ENCODE measurements at regions not wholly inside any gene's neighbourhood (a gene's known extent, or its start where the extent isn't known, plus 50 kb on each side); places are given as distances from the start of the nearest gene placed in this dataset.
A peak's percentile ranks its signal among the peaks of the same experiment; 100 is the strongest.

DNA sequence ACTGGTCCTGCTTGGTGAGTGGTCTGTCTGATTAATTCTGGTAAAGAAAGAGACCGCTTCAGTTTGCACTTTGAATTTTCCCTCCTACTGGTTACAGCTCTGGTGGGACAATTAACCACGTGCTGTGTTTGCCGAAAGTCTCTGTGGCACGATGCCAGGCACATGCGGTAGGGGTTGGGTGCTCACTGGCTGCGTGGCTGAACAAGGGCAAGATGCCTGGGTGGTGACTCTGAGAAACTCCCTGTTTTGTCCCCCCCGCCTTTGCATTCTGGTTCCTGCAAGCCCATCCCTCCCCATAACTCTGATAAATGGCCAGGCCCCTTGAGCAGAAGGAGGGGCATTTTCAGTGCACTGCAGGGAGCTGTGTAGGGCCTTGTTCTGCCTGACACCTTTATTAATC is 206.1 kb downstream of the TFCP2L1 start:
- POLR2A ChIA-PET, result no interaction called here
- no peak for DNase-seq (ENCODE audit: extremely low spot score)

DNA sequence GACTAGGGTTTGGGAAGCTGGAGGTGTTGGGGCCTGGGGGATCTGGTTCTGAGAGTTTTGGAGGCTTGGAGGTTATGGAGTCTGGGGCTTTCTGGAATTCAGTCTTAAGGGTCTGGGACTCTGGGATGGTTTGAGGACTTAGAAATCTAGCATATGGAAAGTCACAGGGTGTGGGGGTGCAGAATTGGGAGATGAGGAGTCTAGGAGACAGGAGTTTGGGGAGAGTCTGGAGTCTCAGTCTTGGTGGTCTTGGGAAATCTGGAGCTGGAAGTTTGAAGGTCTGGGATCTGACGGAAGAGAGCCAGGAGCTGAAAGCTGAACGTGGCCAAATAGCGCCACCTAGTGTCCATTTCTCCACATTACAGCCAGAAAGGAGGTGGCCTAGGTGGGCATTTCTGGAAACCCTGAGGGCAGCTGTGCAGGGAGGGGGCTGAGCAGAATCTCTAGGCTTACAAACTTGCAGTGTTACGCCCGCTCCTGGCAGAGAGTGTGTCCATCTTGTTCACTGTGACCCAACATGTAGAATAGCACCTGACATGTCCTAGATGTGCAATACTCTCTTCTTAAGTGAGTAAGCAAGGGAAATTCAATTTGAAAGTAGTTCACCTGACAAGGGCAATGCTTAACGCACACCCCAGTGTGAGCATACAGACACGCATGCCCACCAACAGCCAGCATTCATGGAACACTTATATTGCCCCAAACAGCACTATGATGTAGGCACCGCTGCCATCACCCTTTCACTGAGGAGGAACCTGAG is 204.8 kb downstream of the TFCP2L1 start:
- peak; percentile 61 for DNase-seq (ENCODE audit: extremely low spot score)
- POLR2A ChIA-PET, result no interaction called here
- CTCF ChIA-PET, result interaction anchor here (0.8 to 13.5 kb wide), 29 partner anchors 9 to 746 kb away, joined by 3 to 174 read pairs (median 5); no protein-coding TSS in a partner anchor
- TF ChIP-seq, protein P1, sequence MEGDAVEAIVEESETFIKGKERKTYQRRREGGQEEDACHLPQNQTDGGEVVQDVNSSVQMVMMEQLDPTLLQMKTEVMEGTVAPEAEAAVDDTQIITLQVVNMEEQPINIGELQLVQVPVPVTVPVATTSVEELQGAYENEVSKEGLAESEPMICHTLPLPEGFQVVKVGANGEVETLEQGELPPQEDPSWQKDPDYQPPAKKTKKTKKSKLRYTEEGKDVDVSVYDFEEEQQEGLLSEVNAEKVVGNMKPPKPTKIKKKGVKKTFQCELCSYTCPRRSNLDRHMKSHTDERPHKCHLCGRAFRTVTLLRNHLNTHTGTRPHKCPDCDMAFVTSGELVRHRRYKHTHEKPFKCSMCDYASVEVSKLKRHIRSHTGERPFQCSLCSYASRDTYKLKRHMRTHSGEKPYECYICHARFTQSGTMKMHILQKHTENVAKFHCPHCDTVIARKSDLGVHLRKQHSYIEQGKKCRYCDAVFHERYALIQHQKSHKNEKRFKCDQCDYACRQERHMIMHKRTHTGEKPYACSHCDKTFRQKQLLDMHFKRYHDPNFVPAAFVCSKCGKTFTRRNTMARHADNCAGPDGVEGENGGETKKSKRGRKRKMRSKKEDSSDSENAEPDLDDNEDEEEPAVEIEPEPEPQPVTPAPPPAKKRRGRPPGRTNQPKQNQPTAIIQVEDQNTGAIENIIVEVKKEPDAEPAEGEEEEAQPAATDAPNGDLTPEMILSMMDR (IDR thresholded peaks at IDR 0.05; ENCODE audit: control extremely low read depth, extremely low read depth, low read depth, missing control alignments), result peak; percentile 94

More for the DNA sequence above, 206.1 kb downstream of the TFCP2L1 start:
- TF ChIP-seq, protein P1 (IDR thresholded peaks at IDR 0.05; ENCODE audit: control extremely low read depth, extremely low read depth, low read depth, missing control alignments), result no peak
- CTCF ChIA-PET, result interaction anchor here (0.7 to 13.5 kb wide), 16 partner anchors 8 to 642 kb away, joined by 3 to 174 read pairs (median 9); no protein-coding TSS in a partner anchor

DNA sequence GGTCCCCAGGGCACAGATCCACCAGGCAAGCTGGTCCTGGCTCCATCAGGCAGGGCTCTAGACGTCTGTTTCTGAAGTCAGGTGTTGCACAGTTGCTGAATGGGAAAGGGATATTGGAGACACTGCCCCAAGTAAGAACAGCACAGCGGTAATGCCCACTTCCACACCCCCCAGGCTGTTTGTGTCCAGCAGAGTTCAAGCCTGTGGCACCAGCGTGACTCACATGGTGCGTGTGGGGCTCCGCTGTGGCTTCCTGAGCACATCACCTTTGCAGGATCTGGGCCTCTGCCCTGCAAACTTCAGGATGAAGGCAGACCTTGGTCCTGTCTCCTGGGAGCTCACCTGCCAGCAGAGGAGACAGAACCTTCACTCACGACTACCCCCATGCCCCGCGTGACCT is 203.3 kb downstream of the TFCP2L1 start:
- TF ChIP-seq, protein P1 (IDR thresholded peaks at IDR 0.05; ENCODE audit: control extremely low read depth, extremely low read depth, low read depth, missing control alignments), result no peak
- DNase-seq (ENCODE audit: extremely low spot score), result no peak
- CTCF ChIA-PET, result interaction anchor here (0.6 to 13.5 kb wide), 6 partner anchors 9 to 386 kb away, joined by 3 to 174 read pairs (median 4); no protein-coding TSS in a partner anchor
- POLR2A ChIA-PET, result no interaction called here

DNA sequence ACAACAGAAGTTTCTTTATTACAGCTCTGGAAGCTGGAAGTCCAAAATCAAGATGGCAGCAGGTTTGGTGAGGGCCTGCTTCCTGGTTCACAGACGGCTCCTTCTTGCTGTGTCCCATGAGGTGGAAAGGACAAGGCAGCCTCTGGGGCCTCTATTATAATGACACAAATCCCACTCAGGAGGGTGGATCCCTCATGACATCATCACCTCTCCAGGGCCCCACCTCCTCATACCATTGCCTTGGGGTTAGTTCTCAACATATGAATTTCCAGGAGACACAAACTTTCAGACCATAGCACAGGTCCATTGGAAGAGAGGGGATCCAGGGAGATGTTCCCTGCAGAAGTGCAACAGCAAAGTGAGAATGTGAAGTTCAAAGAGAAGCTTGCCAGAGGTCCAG is 202.8 kb downstream of the TFCP2L1 start:
- TF ChIP-seq, protein P1 (IDR thresholded peaks at IDR 0.05; ENCODE audit: control extremely low read depth, extremely low read depth, low read depth, missing control alignments), result no peak
- no peak for DNase-seq (ENCODE audit: extremely low spot score)
- POLR2A ChIA-PET, result no interaction called here
- CTCF ChIA-PET, result interaction anchor here (1.0 to 13.5 kb wide), 4 partner anchors 10 to 386 kb away, joined by 3 to 174 read pairs (median 7); no protein-coding TSS in a partner anchor

DNA sequence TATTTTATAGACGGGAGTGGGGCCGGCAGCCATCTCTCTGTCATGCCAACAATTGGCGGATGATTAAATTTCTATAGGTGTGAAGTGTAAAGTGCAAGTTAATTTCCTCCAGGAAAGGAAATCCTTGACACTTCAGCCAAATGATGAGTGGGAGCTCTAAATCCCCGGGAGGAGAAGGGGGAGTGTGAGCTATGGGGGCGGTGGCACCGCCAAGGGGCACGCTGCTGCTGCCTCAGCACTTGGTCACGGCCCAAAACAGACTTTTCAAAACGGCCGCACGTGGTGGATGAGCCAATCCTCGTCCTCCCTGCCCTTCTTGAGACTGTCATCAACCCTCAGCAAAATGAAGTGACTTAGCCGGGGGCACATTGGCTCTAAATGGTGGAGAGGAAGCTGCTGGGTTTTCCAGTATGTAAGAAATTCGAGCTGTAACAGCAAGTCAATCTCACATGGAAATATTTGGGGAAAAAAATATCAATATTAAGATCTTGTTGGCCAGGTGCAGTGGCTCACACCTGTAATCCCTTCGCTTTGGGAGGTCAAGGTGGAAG is 200.8 kb downstream of the TFCP2L1 start:
- CTCF ChIA-PET, result interaction anchor here (0.6 to 13.5 kb wide), 5 partner anchors 8 to 46 kb away, joined by 3 to 174 read pairs (median 4); no protein-coding TSS in a partner anchor
- TF ChIP-seq, protein P1 (IDR thresholded peaks at IDR 0.05; ENCODE audit: control extremely low read depth, extremely low read depth, low read depth, missing control alignments), result no peak
- POLR2A ChIA-PET, result interaction anchor here (0.6 kb wide), 1 partner anchor 9 kb away, joined by 3 read pairs; no protein-coding TSS in a partner anchor
- DNase-seq (ENCODE audit: extremely low spot score), result no peak

DNA sequence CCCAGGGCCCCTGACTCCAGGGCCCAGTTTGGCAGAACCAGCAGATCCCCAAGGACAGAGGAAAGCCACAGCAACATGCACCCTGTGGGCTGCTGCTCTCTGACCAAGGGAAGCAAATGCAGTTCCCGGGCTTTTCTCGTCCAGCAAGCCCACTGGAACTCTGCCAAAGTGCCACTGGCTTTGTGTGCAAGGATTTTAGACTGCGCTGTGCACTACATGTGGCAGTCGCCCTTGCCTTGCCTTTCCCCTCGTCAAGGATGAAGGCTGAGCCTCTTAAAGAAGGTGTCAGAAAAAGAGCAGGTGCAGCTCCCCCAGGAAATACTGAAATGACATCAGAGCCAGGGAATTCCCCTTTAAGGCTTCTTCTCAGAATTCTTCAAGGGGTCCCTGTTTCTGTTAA is 199.2 kb downstream of the TFCP2L1 start:
- ChIA-PET POLR2A (no interaction called here), CTCF (interaction anchor here (1.2 to 13.8 kb wide), 10 partner anchors 6 to 390 kb away, joined by 3 to 174 read pairs (median 4); no protein-coding TSS in a partner anchor)
- no peak for DNase-seq (ENCODE audit: extremely low spot score)
- TF ChIP-seq, protein P1 (IDR thresholded peaks at IDR 0.05; ENCODE audit: control extremely low read depth, extremely low read depth, low read depth, missing control alignments), result no peak
